Tibial artery (tissue), 4 donors: ENCODE measurements at regions not wholly inside any gene's neighbourhood (a gene's known extent, or its start where the extent isn't known, plus 50 kb on each side); places are given as distances from the start of the nearest gene placed in this dataset.

Source experiments
- DNase-seq, 2 donors: peaks; one replicate each; pipeline ENCODE4 v3.0.0-alpha.2; 2019
- H3K27ac ChIP-seq, 2 donors: fragments of 200-600 bp; sonication (generic) in 1 of 2; 1 replicate in 1 of 2; 2 replicates in 1 of 2; pipeline ENCODE4 v1.5.1; 2018 to 2019; ENCODE audit warnings: mild to moderate bottlenecking in 1 of 2
- H3K27me3 ChIP-seq, 2 donors: fragments of 200-600 bp; sonication (generic) in 1 of 2; one replicate each; pipeline versions ENCODE4 v1.5.1 to v1.6.0; 2016 to 2019
- H3K36me3 ChIP-seq, 3 donors: fragments of 200-600 bp; sonication (generic) in 2 of 3; one replicate each; pipeline ENCODE4 v1.5.1; 2016 to 2019; ENCODE audit warnings: mild to moderate bottlenecking in 2 of 3
- H3K4me1 ChIP-seq, 4 donors: fragments of 200-600 bp; sonication (generic) in 2 of 4; 1 replicate in 3 of 4; 2 replicates in 1 of 4; pipeline ENCODE4 v1.5.1; 2016 to 2019
- H3K4me3 ChIP-seq, 2 donors: fragments of 200-600 bp; sonication (generic) in 1 of 2; 1 replicate in 1 of 2; 2 replicates in 1 of 2; pipeline ENCODE4 v1.5.1; 2018 to 2019; ENCODE audit warnings: mild to moderate bottlenecking in 2 of 2
- H3K9me3 ChIP-seq, 3 donors: fragments of 200-600 bp; sonication (generic) in 1 of 3; one replicate each; pipeline ENCODE4 v1.5.1; 2016 to 2019
- intact Hi-C: fragments of 100-400 bp; cut with DNase I; formaldehyde crosslinking; loops from one replicate; pipeline ENCODE4 v1.15.0; 2023; ENCODE audit warnings: low total_unique reads
- TF ChIP-seq, protein P1 (sequence below), 2 experiments: fragments of 200-600 bp in 1 of 2; fragments of 450-650 bp in 1 of 2; IDR thresholded peaks; one replicate each; pipeline ENCODE4 v1.5.1; 2017 to 2019; ENCODE audit warnings: antibody characterized with exemption in 2 of 2, mild to moderate bottlenecking in 1 of 2, moderate library complexity in 1 of 2

DNA sequence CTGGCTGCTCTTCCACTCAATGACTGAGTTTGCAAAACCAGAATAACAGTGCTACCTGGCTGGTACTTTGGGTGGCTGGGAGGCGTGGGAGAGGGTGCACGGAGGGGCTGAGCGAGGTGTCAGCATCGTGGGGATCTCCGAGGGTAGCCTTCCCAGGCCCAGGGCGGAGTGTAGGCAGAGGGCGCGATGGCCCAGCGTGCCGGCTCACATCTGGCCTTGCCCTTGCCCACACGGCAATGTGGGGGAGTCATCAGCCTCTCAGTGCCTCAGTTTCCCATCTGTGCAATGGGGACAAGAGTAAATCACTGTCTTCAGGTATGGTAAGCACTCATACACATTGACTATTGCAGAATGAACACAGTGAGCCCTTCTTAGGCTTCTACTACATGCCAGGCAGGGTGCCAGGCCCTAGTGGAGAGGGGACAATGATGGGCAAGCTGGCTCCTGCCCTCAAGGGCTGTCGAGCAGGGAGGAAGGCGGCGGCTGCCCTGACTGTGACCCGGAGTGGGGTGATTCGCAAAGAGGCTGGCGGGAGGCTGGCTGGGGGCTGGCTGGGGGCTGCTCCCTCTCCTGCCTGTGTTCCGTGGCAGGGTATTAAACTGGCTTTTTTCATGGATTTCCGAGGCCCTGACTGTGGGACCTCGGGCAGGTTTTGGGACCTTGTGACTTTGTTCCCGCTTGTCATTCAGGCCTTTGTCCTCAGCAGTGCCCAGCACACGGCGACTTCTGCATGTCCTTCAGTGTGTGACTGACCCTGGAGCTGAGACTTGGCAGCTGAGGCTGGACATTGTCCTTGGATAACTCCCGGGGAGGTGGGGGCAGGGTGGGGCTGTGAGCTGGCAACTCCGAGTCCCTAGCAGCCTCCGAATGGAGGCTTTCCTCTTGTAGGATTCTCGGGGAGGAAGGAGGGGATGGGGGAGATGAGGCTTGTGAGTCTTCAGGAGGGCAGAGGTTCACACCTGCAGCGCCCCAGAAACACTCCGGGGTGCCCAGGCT is 243.1 kb downstream of the SEC14L1 start:
- Histone ChIP-seq H3K36me3 (no peaks in the 10 kb centered on the region), H3K4me3 (no peak overlapping the region), H3K4me1 (peaks cover 9 to 100% (median 97%) of the 10 kb centered on the region in 4 donors), H3K27me3 (no peaks in the 10 kb centered on the region), H3K27ac (peak overlapping the region; percentile 88 to 97), H3K9me3 (no peaks in the 10 kb centered on the region)
- peak; percentile 76 to 94 for DNase-seq
- TF ChIP-seq, protein P1, sequence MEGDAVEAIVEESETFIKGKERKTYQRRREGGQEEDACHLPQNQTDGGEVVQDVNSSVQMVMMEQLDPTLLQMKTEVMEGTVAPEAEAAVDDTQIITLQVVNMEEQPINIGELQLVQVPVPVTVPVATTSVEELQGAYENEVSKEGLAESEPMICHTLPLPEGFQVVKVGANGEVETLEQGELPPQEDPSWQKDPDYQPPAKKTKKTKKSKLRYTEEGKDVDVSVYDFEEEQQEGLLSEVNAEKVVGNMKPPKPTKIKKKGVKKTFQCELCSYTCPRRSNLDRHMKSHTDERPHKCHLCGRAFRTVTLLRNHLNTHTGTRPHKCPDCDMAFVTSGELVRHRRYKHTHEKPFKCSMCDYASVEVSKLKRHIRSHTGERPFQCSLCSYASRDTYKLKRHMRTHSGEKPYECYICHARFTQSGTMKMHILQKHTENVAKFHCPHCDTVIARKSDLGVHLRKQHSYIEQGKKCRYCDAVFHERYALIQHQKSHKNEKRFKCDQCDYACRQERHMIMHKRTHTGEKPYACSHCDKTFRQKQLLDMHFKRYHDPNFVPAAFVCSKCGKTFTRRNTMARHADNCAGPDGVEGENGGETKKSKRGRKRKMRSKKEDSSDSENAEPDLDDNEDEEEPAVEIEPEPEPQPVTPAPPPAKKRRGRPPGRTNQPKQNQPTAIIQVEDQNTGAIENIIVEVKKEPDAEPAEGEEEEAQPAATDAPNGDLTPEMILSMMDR (IDR thresholded peaks at IDR 0.05) = no peak
- intact Hi-C loops = no loop called here

DNA sequence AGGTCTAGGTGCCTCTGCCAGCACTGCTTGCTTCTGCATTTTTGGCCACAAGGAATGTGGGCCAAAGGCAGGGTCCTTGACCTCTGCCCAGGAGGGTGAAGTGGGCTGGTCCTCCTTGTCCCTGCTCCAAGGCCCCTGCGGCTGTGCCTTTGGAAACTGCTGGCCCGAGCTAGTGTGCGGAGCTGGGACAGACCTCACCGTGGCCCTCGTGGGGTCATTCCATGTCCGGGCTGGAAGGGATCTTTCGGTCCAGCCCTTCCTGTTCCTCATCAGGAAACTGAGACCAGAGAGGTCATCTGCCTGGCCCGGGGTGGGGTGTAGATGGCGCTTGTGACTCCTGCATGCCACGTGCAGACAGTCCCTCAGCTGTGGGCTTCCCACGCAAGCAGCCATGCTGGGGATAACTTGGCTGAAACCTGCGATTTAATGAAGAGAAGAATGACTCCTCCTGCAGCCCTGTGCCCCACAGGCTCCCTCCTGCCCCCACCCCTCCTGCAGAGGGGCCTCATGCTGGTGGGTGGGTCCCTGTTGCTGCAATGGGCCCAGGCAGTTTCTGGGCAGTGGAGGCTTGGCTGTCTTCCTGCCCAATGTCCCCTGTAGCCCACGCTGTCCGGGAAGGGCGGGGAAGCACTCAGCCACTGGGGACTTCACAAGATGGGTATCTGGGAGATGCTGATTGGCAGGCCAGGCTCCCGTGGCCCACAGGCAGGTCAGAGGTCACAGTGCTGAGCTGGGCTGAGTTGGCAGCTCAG is 245.2 kb downstream of the SEC14L1 start:
- H3K4me1 ChIP-seq = peaks cover 9 to 96% (median 92%) of the 10 kb centered on the region in 4 donors
- no peak overlapping the region for H3K4me3 ChIP-seq
- H3K27me3 ChIP-seq = no peaks in the 10 kb centered on the region

DNA sequence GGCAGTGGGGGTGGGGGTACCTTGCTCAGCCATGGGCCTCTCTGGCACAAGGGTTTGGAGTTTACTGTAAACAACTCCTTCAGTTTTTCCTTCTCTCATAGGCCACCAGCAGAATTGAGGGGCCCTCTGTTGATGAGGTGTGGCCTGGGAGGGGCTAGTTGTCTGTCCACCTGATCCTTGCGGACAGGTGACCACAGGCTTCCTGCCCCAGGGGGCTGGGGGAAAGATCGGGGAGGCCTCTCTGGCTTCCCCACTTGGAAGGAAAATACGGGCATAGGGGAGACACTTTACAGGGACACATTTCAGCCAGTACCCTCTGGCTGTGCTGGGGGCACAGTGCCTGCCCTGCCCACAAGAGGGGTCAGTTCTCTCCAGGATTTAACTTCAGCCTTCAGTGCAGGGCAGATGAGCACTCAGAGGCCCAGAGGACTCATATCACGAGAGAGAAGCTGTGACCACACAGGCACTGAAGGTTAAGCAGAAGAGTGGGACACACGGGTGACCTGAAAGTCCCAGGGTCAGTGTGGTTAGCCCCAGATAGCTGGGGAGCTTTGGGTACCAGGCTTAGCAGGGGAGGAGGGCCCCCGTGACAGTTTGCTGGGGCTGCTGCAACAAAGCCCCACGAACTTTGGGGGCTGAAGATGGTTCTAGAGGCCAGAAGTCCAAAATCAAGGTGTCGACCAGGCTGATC is 245.9 kb downstream of the SEC14L1 start:
- intact Hi-C loops = no loop called here
- Histone ChIP-seq H3K9me3 (no peaks in the 10 kb centered on the region), H3K4me3 (no peak overlapping the region), H3K27ac (peak overlapping the region; percentile 59 to 97), H3K36me3 (no peaks in the 10 kb centered on the region), H3K27me3 (no peaks in the 10 kb centered on the region), H3K4me1 (peaks cover 9 to 96% (median 92%) of the 10 kb centered on the region in 4 donors)
- no peak for DNase-seq
- TF ChIP-seq, protein P1 (IDR thresholded peaks at IDR 0.05) = no peak

More for the DNA sequence above, 245.2 kb downstream of the SEC14L1 start:
- Histone ChIP-seq H3K9me3 (no peaks in the 10 kb centered on the region), H3K27ac (peak overlapping the region; percentile 59 to 97), H3K36me3 (no peaks in the 10 kb centered on the region)
- peak in 1 of 2 donors; percentile 88 for DNase-seq
- TF ChIP-seq, protein P1 (IDR thresholded peaks at IDR 0.05) = no peak
- intact Hi-C loops = no loop called here

DNA sequence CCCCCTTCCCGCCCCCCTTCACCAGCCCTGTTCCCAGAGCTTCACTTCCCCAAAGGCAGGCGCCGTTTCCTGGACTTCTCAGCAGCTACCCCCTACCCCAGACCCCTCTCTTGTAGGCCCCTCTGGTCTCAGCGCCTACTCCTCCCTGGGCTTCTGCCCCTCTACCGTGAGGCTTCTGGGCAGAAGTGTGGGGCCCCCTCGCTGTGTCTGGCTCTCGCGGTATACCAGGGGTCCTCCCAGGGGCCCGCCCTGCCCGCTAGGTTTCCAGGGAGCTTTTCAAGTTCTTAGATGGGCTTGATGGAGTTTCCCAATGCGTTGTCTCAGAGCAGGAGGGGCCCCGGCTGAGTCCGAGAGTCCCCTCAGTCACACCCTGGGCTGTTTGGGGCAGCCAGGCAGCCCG is 247.1 kb downstream of the SEC14L1 start:
- H3K36me3 ChIP-seq = no peaks in the 10 kb centered on the region
- TF ChIP-seq, protein P1 (IDR thresholded peaks at IDR 0.05) = no peak
- H3K9me3 ChIP-seq = no peaks in the 10 kb centered on the region
- intact Hi-C loops = no loop called here
- H3K27me3 ChIP-seq = no peaks in the 10 kb centered on the region
- H3K4me3 ChIP-seq = no peak overlapping the region
- H3K27ac ChIP-seq = peak overlapping the region; percentile 48 to 97
- H3K4me1 ChIP-seq = peaks cover 16 to 96% (median 92%) of the 10 kb centered on the region in 4 donors
- DNase-seq = no peak
